ENCODE measurements at regions not wholly inside any gene's neighbourhood (a gene's known extent, or its start where the extent isn't known, plus 50 kb on each side); places are given as distances from the start of the nearest gene placed in this dataset.

DNA sequence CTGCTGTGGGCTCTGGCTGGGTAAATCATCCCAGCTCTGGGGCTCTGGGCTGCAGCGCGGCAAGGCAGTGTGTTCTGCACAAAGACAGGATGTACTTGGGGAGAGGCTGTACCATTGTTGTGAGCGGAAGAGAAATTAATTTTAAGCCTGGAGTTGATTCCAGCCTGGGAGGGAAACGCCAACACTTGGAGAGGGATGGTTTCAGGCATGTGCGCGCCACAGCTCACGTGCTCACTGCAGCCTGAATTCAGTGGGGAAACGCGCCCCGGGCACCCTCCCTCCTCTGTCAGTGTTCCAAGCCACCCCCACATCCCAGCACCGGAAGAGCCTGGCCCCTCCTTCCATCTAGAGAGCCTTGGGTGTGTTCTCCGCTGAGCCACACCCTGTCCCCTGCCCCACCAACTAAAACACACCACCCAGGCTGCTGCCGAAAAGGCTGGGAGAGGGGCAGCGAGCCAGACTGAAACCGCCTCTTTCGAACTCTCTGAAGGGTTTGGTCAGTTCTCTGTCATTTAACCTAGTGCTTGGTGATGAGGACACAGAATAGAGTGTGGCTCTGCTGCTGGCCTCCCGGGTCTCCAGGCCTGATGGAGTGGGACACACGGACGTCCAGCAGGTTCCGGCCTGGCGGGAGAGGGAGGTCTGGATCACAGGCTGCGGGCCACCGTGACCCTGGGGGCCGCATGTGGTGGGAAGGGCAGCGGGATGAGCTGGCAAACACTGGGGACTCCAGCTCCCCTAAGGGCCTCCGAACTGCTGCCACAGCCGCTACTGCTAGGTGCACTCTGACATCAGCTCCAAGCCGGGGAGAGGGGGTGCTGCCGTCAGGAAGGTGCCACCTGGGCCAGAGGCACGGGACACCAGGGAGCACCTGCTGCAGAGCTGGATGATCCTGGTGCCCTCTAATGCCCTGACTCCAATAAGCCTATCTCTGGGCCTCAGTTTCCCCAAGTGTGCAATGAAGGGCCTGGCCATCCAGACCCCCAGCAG lies 230.8 kb downstream of the CTTN start:
- no peak for TF ChIP-seq TEAD4 (IDR thresholded peaks at IDR 0.05)
- TF ChIP-seq TCF12 (IDR thresholded peaks at IDR 0.05; ENCODE audit: low read depth) = no peak
- TF ChIP-seq, protein P1, sequence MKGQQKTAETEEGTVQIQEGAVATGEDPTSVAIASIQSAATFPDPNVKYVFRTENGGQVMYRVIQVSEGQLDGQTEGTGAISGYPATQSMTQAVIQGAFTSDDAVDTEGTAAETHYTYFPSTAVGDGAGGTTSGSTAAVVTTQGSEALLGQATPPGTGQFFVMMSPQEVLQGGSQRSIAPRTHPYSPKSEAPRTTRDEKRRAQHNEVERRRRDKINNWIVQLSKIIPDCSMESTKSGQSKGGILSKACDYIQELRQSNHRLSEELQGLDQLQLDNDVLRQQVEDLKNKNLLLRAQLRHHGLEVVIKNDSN (IDR thresholded peaks at IDR 0.05) = no peak
- no peak for TF ChIP-seq RAD21 (IDR thresholded peaks at IDR 0.05; ENCODE audit: low read depth)
- TF ChIP-seq NFIC (IDR thresholded peaks at IDR 0.05) = no peak
- TF ChIP-seq TAF1 (IDR thresholded peaks at IDR 0.05; ENCODE audit: low read depth) = no peak
- TF ChIP-seq CEBPB (IDR thresholded peaks at IDR 0.05) = no peak
- no peak for TF ChIP-seq CREB1 (IDR thresholded peaks at IDR 0.05; ENCODE audit: low read depth)
- TF ChIP-seq EP300 (IDR thresholded peaks at IDR 0.05; ENCODE audit: borderline replicate concordance) = no peak
- TF ChIP-seq YY1 (IDR thresholded peaks at IDR 0.05; ENCODE audit: low read depth) = no peak

DNA sequence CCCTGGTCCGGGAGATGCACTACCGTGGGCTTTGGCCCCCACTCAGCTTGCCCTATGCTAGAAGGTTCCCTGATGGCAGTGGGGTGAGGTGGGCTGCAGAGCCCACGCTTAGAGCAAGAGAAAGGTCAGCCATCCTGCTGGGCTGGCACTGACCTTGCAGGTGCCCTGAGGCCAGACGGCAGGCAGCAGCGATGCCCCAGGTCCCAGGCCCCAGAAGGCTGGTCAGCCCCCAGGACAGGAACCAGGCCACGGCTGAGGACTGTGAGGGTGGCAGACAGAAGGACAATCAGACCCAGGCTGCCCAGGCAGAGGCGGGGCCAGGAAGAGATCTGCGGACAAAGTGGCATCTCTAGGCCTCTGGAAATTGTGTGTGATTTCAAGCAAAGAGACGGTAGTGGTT lies 231.7 kb downstream of the CTTN start:
- TF ChIP-seq, protein P2, sequence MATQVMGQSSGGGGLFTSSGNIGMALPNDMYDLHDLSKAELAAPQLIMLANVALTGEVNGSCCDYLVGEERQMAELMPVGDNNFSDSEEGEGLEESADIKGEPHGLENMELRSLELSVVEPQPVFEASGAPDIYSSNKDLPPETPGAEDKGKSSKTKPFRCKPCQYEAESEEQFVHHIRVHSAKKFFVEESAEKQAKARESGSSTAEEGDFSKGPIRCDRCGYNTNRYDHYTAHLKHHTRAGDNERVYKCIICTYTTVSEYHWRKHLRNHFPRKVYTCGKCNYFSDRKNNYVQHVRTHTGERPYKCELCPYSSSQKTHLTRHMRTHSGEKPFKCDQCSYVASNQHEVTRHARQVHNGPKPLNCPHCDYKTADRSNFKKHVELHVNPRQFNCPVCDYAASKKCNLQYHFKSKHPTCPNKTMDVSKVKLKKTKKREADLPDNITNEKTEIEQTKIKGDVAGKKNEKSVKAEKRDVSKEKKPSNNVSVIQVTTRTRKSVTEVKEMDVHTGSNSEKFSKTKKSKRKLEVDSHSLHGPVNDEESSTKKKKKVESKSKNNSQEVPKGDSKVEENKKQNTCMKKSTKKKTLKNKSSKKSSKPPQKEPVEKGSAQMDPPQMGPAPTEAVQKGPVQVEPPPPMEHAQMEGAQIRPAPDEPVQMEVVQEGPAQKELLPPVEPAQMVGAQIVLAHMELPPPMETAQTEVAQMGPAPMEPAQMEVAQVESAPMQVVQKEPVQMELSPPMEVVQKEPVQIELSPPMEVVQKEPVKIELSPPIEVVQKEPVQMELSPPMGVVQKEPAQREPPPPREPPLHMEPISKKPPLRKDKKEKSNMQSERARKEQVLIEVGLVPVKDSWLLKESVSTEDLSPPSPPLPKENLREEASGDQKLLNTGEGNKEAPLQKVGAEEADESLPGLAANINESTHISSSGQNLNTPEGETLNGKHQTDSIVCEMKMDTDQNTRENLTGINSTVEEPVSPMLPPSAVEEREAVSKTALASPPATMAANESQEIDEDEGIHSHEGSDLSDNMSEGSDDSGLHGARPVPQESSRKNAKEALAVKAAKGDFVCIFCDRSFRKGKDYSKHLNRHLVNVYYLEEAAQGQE (IDR thresholded peaks at IDR 0.05; ENCODE audit: low read depth) = no peak
- TF ChIP-seq, protein P3, sequence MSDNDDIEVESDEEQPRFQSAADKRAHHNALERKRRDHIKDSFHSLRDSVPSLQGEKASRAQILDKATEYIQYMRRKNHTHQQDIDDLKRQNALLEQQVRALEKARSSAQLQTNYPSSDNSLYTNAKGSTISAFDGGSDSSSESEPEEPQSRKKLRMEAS (IDR thresholded peaks at IDR 0.05) = no peak
- TF ChIP-seq CEBPB (IDR thresholded peaks at IDR 0.05) (no peak), EGR1 (IDR thresholded peaks at IDR 0.05) (no peak), TEAD4 (IDR thresholded peaks at IDR 0.05) (no peak)

DNA sequence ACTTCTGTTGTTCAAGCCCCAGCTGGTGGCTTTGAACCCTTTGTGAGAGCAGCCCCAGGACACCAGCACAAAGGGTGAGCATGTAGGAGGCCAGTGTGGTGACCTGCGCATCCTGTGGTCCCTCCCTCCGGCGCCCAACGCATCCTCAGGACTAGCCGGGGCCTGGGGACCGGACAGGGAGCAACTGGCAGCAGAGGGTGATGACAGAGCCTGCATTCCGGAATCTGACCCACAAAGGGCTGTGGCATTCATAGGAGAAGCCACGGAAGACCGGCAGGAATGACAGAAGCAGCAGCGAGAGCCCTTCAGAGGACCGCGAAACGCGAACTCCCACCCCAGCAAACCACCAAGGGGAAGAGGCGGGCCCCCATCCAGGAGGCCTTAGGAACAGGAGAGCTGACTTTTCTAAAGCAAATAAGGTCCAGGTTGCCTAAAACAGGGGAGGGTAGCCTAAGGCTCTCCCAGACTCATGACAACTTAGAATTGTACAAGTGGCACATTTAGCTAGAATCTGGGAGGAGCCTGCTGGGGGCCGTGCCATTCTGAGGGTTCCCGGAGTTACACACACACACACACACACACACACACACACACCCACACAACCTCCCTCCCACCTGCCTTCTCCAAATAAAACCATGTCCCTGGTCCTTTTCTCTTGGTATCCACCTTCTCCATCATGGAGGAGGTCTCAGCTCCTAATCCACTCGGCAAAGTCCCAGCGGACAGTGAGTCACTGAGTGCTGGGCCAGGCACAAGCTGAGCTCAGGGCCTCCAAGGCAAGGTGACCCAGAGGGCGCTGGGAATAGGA lies 232.7 kb downstream of the CTTN start:
- TF ChIP-seq TEAD4 (IDR thresholded peaks at IDR 0.05) (no peak), NFIC (IDR thresholded peaks at IDR 0.05) (no peak), CEBPB (IDR thresholded peaks at IDR 0.05) (no peak), CREB1 (IDR thresholded peaks at IDR 0.05; ENCODE audit: low read depth) (no peak), TCF12 (IDR thresholded peaks at IDR 0.05; ENCODE audit: low read depth) (no peak), EGR1 (IDR thresholded peaks at IDR 0.05) (no peak)
- TF ChIP-seq, protein P3 (IDR thresholded peaks at IDR 0.05) = no peak

DNA sequence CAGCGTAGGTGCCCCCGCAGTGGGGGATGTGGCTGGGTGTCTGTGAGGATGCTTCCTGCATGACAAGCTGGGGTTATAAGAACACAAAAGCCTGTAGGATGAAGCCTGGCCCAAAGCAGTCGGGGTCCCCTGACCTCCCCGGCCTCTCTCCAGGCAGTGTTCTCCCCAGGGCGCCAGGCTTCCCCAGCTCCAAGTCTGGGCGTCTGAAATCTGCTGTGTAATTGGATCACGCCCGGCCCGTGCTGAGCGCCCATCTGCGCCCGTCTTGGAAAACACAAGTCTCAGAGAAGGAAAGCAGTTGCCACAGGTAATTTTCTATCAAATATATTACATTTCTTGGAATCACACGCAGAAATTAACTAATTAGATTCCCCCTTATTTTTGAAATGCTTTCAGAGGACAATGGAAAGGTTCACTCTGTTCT lies 233.3 kb downstream of the CTTN start:
- no peak for TF ChIP-seq FOXM1 (IDR thresholded peaks at IDR 0.05; ENCODE audit: borderline replicate concordance, low read depth)
- TF ChIP-seq TEAD4 (IDR thresholded peaks at IDR 0.05) = no peak
- TF ChIP-seq CEBPB (IDR thresholded peaks at IDR 0.05) = no peak
- TF ChIP-seq RAD21 (IDR thresholded peaks at IDR 0.05; ENCODE audit: low read depth) = no peak
- TF ChIP-seq CREB1 (IDR thresholded peaks at IDR 0.05; ENCODE audit: low read depth) = no peak
- TF ChIP-seq TAF1 (IDR thresholded peaks at IDR 0.05; ENCODE audit: low read depth) = no peak
- TF ChIP-seq EP300 (IDR thresholded peaks at IDR 0.05; ENCODE audit: borderline replicate concordance) = no peak
- TF ChIP-seq TCF12 (IDR thresholded peaks at IDR 0.05; ENCODE audit: low read depth) = no peak
- TF ChIP-seq YY1 (IDR thresholded peaks at IDR 0.05; ENCODE audit: low read depth) = no peak
- TF ChIP-seq, protein P1 (IDR thresholded peaks at IDR 0.05) = no peak
- TF ChIP-seq NFIC (IDR thresholded peaks at IDR 0.05) = no peak

DNA sequence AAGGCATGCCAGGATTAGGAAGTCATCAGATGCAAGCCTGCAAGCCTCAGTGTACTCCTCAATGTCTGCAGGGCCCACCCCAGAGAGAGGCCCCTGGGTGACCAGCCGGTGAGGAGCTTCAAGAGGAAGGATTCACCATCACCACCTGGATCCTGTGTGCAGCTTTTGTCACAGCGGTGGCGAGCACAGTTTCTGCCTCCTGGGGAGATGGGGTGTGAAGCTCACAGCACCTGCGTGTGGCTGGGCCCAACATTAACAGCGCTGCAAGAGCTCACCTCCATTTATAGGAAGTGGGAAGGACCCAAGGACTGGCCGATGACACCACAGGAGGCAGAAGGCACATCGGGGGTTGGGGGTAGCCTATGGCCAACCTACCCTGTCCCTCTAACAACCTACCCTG lies 235.3 kb downstream of the CTTN start:
- no peak for TF ChIP-seq CREB1 (IDR thresholded peaks at IDR 0.05; ENCODE audit: low read depth)
- TF ChIP-seq, protein P2 (IDR thresholded peaks at IDR 0.05; ENCODE audit: low read depth) = no peak
- TF ChIP-seq NFIC (IDR thresholded peaks at IDR 0.05) = no peak
- no peak for TF ChIP-seq YY1 (IDR thresholded peaks at IDR 0.05; ENCODE audit: low read depth)
- TF ChIP-seq, protein P1 (IDR thresholded peaks at IDR 0.05) = no peak
- TF ChIP-seq ZBTB7A (IDR thresholded peaks at IDR 0.05; ENCODE audit: low read depth) = no peak
- TF ChIP-seq RAD21 (IDR thresholded peaks at IDR 0.05; ENCODE audit: low read depth) = no peak
- TF ChIP-seq CEBPB (IDR thresholded peaks at IDR 0.05) = no peak
- TF ChIP-seq, protein P3 (IDR thresholded peaks at IDR 0.05) = no peak
- no peak for TF ChIP-seq EGR1 (IDR thresholded peaks at IDR 0.05)
- no peak for TF ChIP-seq FOXM1 (IDR thresholded peaks at IDR 0.05; ENCODE audit: borderline replicate concordance, low read depth)
- TF ChIP-seq TEAD4 (IDR thresholded peaks at IDR 0.05) = no peak
- TF ChIP-seq TCF12 (IDR thresholded peaks at IDR 0.05; ENCODE audit: low read depth) = no peak
- TF ChIP-seq TAF1 (IDR thresholded peaks at IDR 0.05; ENCODE audit: low read depth) = no peak
- TF ChIP-seq EP300 (IDR thresholded peaks at IDR 0.05; ENCODE audit: borderline replicate concordance) = no peak
